ENCODE measurements at regions not wholly inside any gene's neighbourhood (a gene's known extent, or its start where the extent isn't known, plus 50 kb on each side); places are given as distances from the start of the nearest gene placed in this dataset.

- FAIRE-seq, result no peak
- no peak for TF ChIP-seq POLR2A (IDR thresholded peaks at IDR 0.05; ENCODE audit: low read depth, low read length)
These were observed 1109.3 kb upstream of the LCORL start for GRCh38 chr4:19130866-19131265.

GRCh38 chr4:19128176-19128575, 1106.6 kb upstream of the LCORL start:
- FAIRE-seq (no peak), DNase-seq (ENCODE audit: insufficient read length, low spot score) (no peak)
- no peak for TF ChIP-seq POLR2A (IDR thresholded peaks at IDR 0.05; ENCODE audit: low read depth, low read length)

More at GRCh38 chr4:19130866-19131265, 1109.3 kb upstream of the LCORL start:
- DNase-seq (ENCODE audit: insufficient read length, low spot score), result no peak

DNA sequence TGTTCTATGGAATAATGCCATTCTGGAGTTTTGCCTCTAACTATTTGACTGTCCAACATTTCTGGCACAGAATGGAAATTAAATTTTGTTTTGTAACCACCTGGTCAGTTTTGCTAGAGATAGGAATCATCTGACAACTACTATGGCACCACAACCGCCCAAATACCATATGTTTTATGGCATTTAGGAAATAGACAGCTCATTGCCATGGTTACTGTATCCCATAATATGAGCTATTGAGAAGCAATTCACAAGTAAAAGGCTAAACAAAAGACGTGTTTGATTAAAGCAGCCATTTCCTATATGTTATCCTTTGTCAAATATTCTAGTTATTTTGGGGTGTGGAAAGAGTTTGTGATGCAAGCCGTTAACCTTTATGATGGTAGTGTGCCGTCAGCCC, 1105.3 kb upstream of the LCORL start:
- FAIRE-seq, result no peak
- no peak for DNase-seq (ENCODE audit: insufficient read length, low spot score)
- no peak for TF ChIP-seq POLR2A (IDR thresholded peaks at IDR 0.05; ENCODE audit: low read depth, low read length)

DNA sequence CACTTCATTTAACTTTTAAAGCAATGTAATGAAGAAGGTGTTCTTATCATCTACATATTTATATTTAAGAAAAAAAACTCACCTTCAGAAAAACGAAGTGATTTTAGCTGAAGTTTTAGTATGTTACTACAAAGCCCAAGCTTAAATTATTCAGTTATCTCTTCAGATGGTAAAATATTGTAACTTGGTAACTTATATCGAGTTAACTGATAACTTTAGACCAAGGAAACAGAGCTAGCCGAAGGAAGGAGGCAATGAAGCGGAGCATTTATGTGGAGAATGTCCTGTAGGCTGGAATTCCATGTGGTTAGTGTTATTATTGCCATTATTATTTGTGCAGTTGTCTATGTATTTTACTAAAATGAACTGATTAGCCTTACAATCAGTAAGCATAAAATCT, 1102.1 kb upstream of the LCORL start:
- no peak for DNase-seq (ENCODE audit: insufficient read length, low spot score)
- no peak for TF ChIP-seq POLR2A (IDR thresholded peaks at IDR 0.05; ENCODE audit: low read depth, low read length)
- FAIRE-seq, result no peak

GRCh38 chr4:19119904-19120560, 1098.5 kb upstream of the LCORL start:
- FAIRE-seq (no peak), DNase-seq (ENCODE audit: insufficient read length, low spot score) (no peak)
- TF ChIP-seq POLR2A (IDR thresholded peaks at IDR 0.05; ENCODE audit: low read depth, low read length), result no peak

DNA sequence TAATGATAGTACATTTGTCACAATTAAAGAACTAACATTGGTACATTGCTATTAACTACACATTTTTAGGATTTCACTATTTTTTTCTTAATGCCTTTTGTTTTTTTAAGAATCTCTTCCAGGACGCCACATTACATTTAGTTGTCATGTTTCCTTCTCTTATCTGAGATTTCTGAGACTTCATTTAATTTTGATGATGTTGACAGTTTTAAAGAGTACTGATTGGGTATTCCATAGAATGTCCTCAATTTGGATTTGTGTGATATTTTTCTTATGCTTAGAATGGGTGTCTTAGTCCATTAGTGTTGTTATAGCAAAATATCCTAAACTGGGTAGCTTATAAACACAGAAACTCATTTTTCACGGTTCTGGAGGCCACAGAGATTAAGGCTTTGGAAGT, 1095.5 kb upstream of the LCORL start:
- FAIRE-seq, result no peak

DNA sequence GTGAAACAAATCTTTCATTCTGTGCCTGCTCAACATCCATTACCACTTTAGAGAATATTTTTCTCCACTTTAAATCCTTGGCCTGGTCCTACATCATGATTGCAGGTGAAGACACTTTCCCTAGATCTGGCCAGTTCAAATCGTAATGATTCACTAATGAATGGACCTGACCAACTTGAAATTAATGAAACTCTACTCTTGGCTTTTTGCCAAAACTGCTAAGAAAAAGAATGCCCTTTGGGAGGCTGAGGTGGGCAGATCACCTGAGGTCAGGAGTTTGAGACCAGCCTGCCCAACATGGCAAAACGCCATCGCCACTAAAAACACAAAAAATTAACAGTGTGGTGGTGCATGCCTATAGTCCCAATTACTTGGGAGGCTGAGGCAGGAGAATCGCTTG, 1082.6 kb upstream of the LCORL start:
- no peak for DNase-seq (ENCODE audit: insufficient read length, low spot score)
- no peak for TF ChIP-seq POLR2A (IDR thresholded peaks at IDR 0.05; ENCODE audit: low read depth, low read length)
- no peak for FAIRE-seq

More for the DNA sequence above, 1095.5 kb upstream of the LCORL start:
- TF ChIP-seq POLR2A (IDR thresholded peaks at IDR 0.05; ENCODE audit: low read depth, low read length), result no peak
- DNase-seq (ENCODE audit: insufficient read length, low spot score), result no peak

DNA sequence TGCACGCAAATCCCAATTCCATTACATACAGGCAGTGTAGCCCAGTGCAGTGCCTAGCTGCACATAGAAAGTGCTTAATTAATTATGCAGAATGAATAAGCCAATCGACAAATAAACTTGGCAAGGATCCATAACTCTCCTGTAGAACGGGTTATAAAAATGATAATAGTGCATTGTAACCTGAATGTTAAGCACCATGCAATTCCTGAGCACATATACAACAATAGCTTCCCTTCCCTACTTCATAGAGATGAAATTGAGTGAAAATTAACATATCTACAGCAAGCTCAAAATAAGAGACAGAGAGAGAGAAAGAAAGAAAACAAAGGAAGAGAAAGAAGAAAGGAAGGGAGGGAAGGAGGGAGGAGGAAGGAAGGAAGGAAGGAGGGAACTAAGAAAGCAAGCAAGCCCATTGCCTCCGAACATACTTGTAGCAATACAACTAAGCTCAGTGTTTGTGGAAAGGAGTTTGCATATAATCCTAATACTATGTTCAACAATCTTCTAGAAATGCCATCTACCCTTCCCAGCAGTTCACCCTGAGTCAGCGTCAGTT, 1074.0 kb upstream of the LCORL start:
- FAIRE-seq (no peak), DNase-seq (ENCODE audit: insufficient read length, low spot score) (no peak)
- no peak for TF ChIP-seq POLR2A (IDR thresholded peaks at IDR 0.05; ENCODE audit: low read depth, low read length)

DNA sequence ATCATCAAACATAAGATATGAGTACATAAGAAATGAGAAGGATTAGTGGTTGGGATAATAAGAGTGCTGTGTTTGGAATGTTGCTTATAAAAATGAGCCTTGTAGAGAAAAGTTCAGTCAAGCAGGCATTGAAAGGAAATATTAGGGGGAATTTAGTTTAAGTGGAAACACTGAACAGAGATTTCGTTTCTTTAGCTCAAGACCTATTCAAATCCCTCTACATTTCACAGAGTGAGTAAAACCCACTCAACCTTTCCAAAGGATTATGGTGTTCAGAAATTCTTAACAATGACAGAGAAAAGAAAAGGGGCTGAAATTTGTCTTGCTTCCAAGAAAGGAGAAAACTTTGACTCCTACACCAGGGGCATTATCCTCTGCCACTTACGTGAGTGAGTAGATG, 1072.4 kb upstream of the LCORL start:
- DNase-seq (ENCODE audit: insufficient read length, low spot score) (no peak), FAIRE-seq (no peak)
- TF ChIP-seq POLR2A (IDR thresholded peaks at IDR 0.05; ENCODE audit: low read depth, low read length), result no peak

DNA sequence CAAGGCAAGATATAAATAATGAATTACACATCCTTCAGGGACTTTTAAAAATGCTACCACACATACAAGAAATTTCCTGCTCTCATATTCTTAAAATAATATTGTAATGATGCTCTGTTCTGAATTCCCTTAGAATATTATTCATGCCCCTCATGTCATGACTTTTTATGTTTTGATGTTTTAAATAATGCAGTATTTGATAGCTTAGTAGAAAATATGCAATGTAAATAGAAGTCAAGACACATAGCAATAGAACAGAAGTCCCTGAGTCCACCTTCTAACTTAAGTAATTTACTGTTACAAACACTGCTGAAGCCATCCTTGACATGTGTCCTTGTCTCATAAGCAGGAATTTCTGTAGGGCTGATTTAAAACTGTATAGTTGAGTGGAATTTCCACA, 1071.2 kb upstream of the LCORL start:
- no peak for DNase-seq (ENCODE audit: insufficient read length, low spot score)
- no peak for TF ChIP-seq POLR2A (IDR thresholded peaks at IDR 0.05; ENCODE audit: low read depth, low read length)
- no peak for FAIRE-seq

DNA sequence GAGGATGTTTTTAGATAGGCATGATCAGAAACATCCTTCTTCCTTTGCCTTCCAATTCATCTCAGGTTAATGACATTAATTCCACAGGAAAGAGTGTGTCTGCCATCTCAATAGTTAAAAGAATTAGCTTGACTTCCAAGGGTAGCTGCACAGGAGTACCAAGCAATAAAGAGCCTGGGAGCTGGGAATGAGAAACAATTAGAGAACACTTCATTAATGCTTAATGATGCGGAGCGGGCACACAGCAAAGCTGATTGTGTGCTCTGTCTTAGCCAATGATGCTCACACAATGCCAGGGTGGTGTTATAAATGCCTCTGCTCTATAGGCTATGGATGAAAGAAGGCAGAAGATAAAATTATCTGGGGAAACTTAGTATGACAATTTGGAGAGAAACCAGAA, 1052.5 kb upstream of the LCORL start:
- FAIRE-seq, result no peak
- DNase-seq (ENCODE audit: insufficient read length, low spot score), result no peak
- TF ChIP-seq POLR2A (IDR thresholded peaks at IDR 0.05; ENCODE audit: low read depth, low read length), result no peak

- DNase-seq (ENCODE audit: insufficient read length, low spot score), result no peak
- no peak for TF ChIP-seq POLR2A (IDR thresholded peaks at IDR 0.05; ENCODE audit: low read depth, low read length)
- FAIRE-seq, result no peak
These were observed 1042.1 kb upstream of the LCORL start for GRCh38 chr4:19063662-19064061.

GRCh38 chr4:19054916-19055315, 1033.4 kb upstream of the LCORL start:
- FAIRE-seq, result no peak
- no peak for TF ChIP-seq POLR2A (IDR thresholded peaks at IDR 0.05; ENCODE audit: low read depth, low read length)
- DNase-seq (ENCODE audit: insufficient read length, low spot score), result no peak

- TF ChIP-seq POLR2A (IDR thresholded peaks at IDR 0.05; ENCODE audit: low read depth, low read length), result no peak
- FAIRE-seq, result no peak
- no peak for DNase-seq (ENCODE audit: insufficient read length, low spot score)
These were observed 1030.3 kb upstream of the LCORL start for GRCh38 chr4:19051831-19052230.

DNA sequence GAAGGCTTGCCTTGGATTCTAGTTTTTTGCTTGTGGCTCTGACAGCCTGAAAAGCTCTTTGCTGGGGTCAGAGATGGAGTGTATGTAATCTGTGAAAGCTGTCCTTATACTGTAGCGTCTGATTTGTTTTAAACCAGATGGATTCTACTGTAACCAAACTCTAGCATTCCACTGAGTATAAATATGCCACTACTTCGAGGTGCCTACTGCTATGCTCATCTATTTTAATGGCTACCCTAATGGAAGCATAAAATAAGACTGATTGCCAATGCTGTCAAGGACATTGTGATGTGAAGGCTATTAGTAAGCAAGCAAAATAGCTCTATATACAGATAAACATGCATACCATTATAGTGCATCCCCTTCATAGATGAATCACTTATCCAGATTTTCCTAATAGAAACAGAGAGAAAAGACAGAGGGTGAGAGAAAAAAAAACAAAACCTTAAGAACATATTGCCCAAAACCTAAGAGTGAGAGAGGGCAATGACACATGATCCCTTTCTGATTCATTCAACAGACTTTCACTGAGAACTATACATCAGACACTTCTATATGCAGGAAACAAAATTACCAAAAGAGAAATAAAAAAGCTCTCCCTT, 1025.8 kb upstream of the LCORL start:
- FAIRE-seq, result no peak

More for the DNA sequence above, 1025.8 kb upstream of the LCORL start:
- TF ChIP-seq POLR2A (IDR thresholded peaks at IDR 0.05; ENCODE audit: low read depth, low read length), result no peak
- no peak for DNase-seq (ENCODE audit: insufficient read length, low spot score)

Measured in H54 (cell line).